ENCODE measurements at regions not wholly inside any gene's neighbourhood (a gene's known extent, or its start where the extent isn't known, plus 50 kb on each side); places are given as distances from the start of the nearest gene placed in this dataset.

GRCh38 chr21:16841975-16842695, 670.7 kb upstream of the CXADR start:
- no peak overlapping the region for H3K4me3 ChIP-seq (ENCODE audit: low read depth in 1 of 2, low read length in 2 of 2)
- H3K27me3 ChIP-seq (ENCODE audit: control insufficient read depth in 1 of 2, insufficient read depth in 2 of 2, low read length in 2 of 2), result no peaks in the 10 kb centered on the region
- H3K27ac ChIP-seq (ENCODE audit: low read depth, low read length), result no peak overlapping the region
- no peaks in the 10 kb centered on the region for H3K36me3 ChIP-seq (ENCODE audit: control insufficient read depth in 1 of 2, insufficient read depth in 2 of 2, low read length in 2 of 2)
- H3K9ac ChIP-seq (ENCODE audit: low read depth in 1 of 2, low read length in 2 of 2), result no peak overlapping the region
- peaks cover 1 to 21% of the 10 kb centered on the region in 2 donors for H3K9me3 ChIP-seq (ENCODE audit: control insufficient read depth in 1 of 2, low read length in 2 of 2)
- no peaks in the 10 kb centered on the region for H3K4me1 ChIP-seq (ENCODE audit: control insufficient read depth in 1 of 2, insufficient read depth in 2 of 2, low read length in 2 of 2)

GRCh38 chr21:16842696-16843035, 670.2 kb upstream of the CXADR start:
- H3K27ac ChIP-seq (ENCODE audit: low read depth, low read length), result no peak overlapping the region
- no peak overlapping the region for H3K4me3 ChIP-seq (ENCODE audit: low read depth in 1 of 2, low read length in 2 of 2)
- no peaks in the 10 kb centered on the region for H3K27me3 ChIP-seq (ENCODE audit: control insufficient read depth in 1 of 2, insufficient read depth in 2 of 2, low read length in 2 of 2)
- H3K4me1 ChIP-seq (ENCODE audit: control insufficient read depth in 1 of 2, insufficient read depth in 2 of 2, low read length in 2 of 2), result no peaks in the 10 kb centered on the region
- H3K9me3 ChIP-seq (ENCODE audit: control insufficient read depth in 1 of 2, low read length in 2 of 2), result peaks cover 0 to 26% of the 10 kb centered on the region in 2 donors
- H3K9ac ChIP-seq (ENCODE audit: low read depth in 1 of 2, low read length in 2 of 2), result no peak overlapping the region
- H3K36me3 ChIP-seq (ENCODE audit: control insufficient read depth in 1 of 2, insufficient read depth in 2 of 2, low read length in 2 of 2), result no peaks in the 10 kb centered on the region

GRCh38 chr21:16847211-16847610, 665.6 kb upstream of the CXADR start:
- no peak overlapping the region for H3K27ac ChIP-seq (ENCODE audit: low read depth, low read length)
- no peak overlapping the region for H3K4me3 ChIP-seq (ENCODE audit: low read depth in 1 of 2, low read length in 2 of 2)
- H3K36me3 ChIP-seq (ENCODE audit: control insufficient read depth in 1 of 2, insufficient read depth in 2 of 2, low read length in 2 of 2), result no peaks in the 10 kb centered on the region
- no peak overlapping the region for H3K9ac ChIP-seq (ENCODE audit: low read depth in 1 of 2, low read length in 2 of 2)
- H3K9me3 ChIP-seq (ENCODE audit: control insufficient read depth in 1 of 2, low read length in 2 of 2), result peaks cover 2 to 27% of the 10 kb centered on the region in 2 donors
- no peaks in the 10 kb centered on the region for H3K27me3 ChIP-seq (ENCODE audit: control insufficient read depth in 1 of 2, insufficient read depth in 2 of 2, low read length in 2 of 2)
- no peaks in the 10 kb centered on the region for H3K4me1 ChIP-seq (ENCODE audit: control insufficient read depth in 1 of 2, insufficient read depth in 2 of 2, low read length in 2 of 2)

GRCh38 chr21:16851054-16851453, 661.8 kb upstream of the CXADR start:
- H3K27me3 ChIP-seq (ENCODE audit: control insufficient read depth in 1 of 2, insufficient read depth in 2 of 2, low read length in 2 of 2), result no peaks in the 10 kb centered on the region
- no peak overlapping the region for H3K9ac ChIP-seq (ENCODE audit: low read depth in 1 of 2, low read length in 2 of 2)
- peaks cover 11 to 28% of the 10 kb centered on the region in 2 donors for H3K9me3 ChIP-seq (ENCODE audit: control insufficient read depth in 1 of 2, low read length in 2 of 2)
- H3K36me3 ChIP-seq (ENCODE audit: control insufficient read depth in 1 of 2, insufficient read depth in 2 of 2, low read length in 2 of 2), result no peaks in the 10 kb centered on the region
- H3K4me3 ChIP-seq (ENCODE audit: low read depth in 1 of 2, low read length in 2 of 2), result no peak overlapping the region
- H3K4me1 ChIP-seq (ENCODE audit: control insufficient read depth in 1 of 2, insufficient read depth in 2 of 2, low read length in 2 of 2), result no peaks in the 10 kb centered on the region
- H3K27ac ChIP-seq (ENCODE audit: low read depth, low read length), result no peak overlapping the region

GRCh38 chr21:16855164-16855667, 657.6 kb upstream of the CXADR start:
- Histone ChIP-seq H3K9ac (ENCODE audit: low read depth in 1 of 2, low read length in 2 of 2) (no peak overlapping the region), H3K27me3 (ENCODE audit: control insufficient read depth in 1 of 2, insufficient read depth in 2 of 2, low read length in 2 of 2) (no peaks in the 10 kb centered on the region), H3K4me1 (ENCODE audit: control insufficient read depth in 1 of 2, insufficient read depth in 2 of 2, low read length in 2 of 2) (no peaks in the 10 kb centered on the region), H3K27ac (ENCODE audit: low read depth, low read length) (no peak overlapping the region), H3K36me3 (ENCODE audit: control insufficient read depth in 1 of 2, insufficient read depth in 2 of 2, low read length in 2 of 2) (no peaks in the 10 kb centered on the region), H3K4me3 (ENCODE audit: low read depth in 1 of 2, low read length in 2 of 2) (no peak overlapping the region), H3K9me3 (ENCODE audit: control insufficient read depth in 1 of 2, low read length in 2 of 2) (peaks cover 11 to 34% of the 10 kb centered on the region in 2 donors)

- H3K27ac ChIP-seq (ENCODE audit: low read depth, low read length), result no peak overlapping the region
- H3K9ac ChIP-seq (ENCODE audit: low read depth in 1 of 2, low read length in 2 of 2), result no peak overlapping the region
- H3K9me3 ChIP-seq (ENCODE audit: control insufficient read depth in 1 of 2, low read length in 2 of 2), result peaks cover 3 to 11% of the 10 kb centered on the region in 2 donors
- no peak overlapping the region for H3K4me3 ChIP-seq (ENCODE audit: low read depth in 1 of 2, low read length in 2 of 2)
- no peaks in the 10 kb centered on the region for H3K27me3 ChIP-seq (ENCODE audit: control insufficient read depth in 1 of 2, insufficient read depth in 2 of 2, low read length in 2 of 2)
- H3K36me3 ChIP-seq (ENCODE audit: control insufficient read depth in 1 of 2, insufficient read depth in 2 of 2, low read length in 2 of 2), result no peaks in the 10 kb centered on the region
- H3K4me1 ChIP-seq (ENCODE audit: control insufficient read depth in 1 of 2, insufficient read depth in 2 of 2, low read length in 2 of 2), result no peaks in the 10 kb centered on the region
Observed at GRCh38 chr21:16863362-16863905, 649.4 kb upstream of the CXADR start.

GRCh38 chr21:16863908-16864307, 648.9 kb upstream of the CXADR start:
- Histone ChIP-seq H3K4me1 (ENCODE audit: control insufficient read depth in 1 of 2, insufficient read depth in 2 of 2, low read length in 2 of 2) (no peaks in the 10 kb centered on the region), H3K9me3 (ENCODE audit: control insufficient read depth in 1 of 2, low read length in 2 of 2) (peaks cover 3 to 6% of the 10 kb centered on the region in 2 donors), H3K27ac (ENCODE audit: low read depth, low read length) (no peak overlapping the region)

GRCh38 chr21:16865632-16866031, 647.2 kb upstream of the CXADR start:
- Histone ChIP-seq H3K36me3 (ENCODE audit: control insufficient read depth in 1 of 2, insufficient read depth in 2 of 2, low read length in 2 of 2) (no peaks in the 10 kb centered on the region), H3K27me3 (ENCODE audit: control insufficient read depth in 1 of 2, insufficient read depth in 2 of 2, low read length in 2 of 2) (no peaks in the 10 kb centered on the region)

More at GRCh38 chr21:16863908-16864307, 648.9 kb upstream of the CXADR start:
- no peaks in the 10 kb centered on the region for H3K27me3 ChIP-seq (ENCODE audit: control insufficient read depth in 1 of 2, insufficient read depth in 2 of 2, low read length in 2 of 2)
- no peaks in the 10 kb centered on the region for H3K36me3 ChIP-seq (ENCODE audit: control insufficient read depth in 1 of 2, insufficient read depth in 2 of 2, low read length in 2 of 2)
- no peak overlapping the region for H3K9ac ChIP-seq (ENCODE audit: low read depth in 1 of 2, low read length in 2 of 2)
- no peak overlapping the region for H3K4me3 ChIP-seq (ENCODE audit: low read depth in 1 of 2, low read length in 2 of 2)

GRCh38 chr21:16866851-16867250, 646.0 kb upstream of the CXADR start:
- Histone ChIP-seq H3K27me3 (ENCODE audit: control insufficient read depth in 1 of 2, insufficient read depth in 2 of 2, low read length in 2 of 2) (no peaks in the 10 kb centered on the region), H3K4me1 (ENCODE audit: control insufficient read depth in 1 of 2, insufficient read depth in 2 of 2, low read length in 2 of 2) (no peaks in the 10 kb centered on the region), H3K27ac (ENCODE audit: low read depth, low read length) (no peak overlapping the region), H3K9me3 (ENCODE audit: control insufficient read depth in 1 of 2, low read length in 2 of 2) (peaks cover 6 to 7% of the 10 kb centered on the region in 2 donors), H3K4me3 (ENCODE audit: low read depth in 1 of 2, low read length in 2 of 2) (no peak overlapping the region), H3K9ac (ENCODE audit: low read depth in 1 of 2, low read length in 2 of 2) (no peak overlapping the region), H3K36me3 (ENCODE audit: control insufficient read depth in 1 of 2, insufficient read depth in 2 of 2, low read length in 2 of 2) (no peaks in the 10 kb centered on the region)

More at GRCh38 chr21:16865632-16866031, 647.2 kb upstream of the CXADR start:
- Histone ChIP-seq H3K9ac (ENCODE audit: low read depth in 1 of 2, low read length in 2 of 2) (no peak overlapping the region), H3K9me3 (ENCODE audit: control insufficient read depth in 1 of 2, low read length in 2 of 2) (peaks cover 6 to 7% of the 10 kb centered on the region in 2 donors), H3K4me1 (ENCODE audit: control insufficient read depth in 1 of 2, insufficient read depth in 2 of 2, low read length in 2 of 2) (no peaks in the 10 kb centered on the region), H3K4me3 (ENCODE audit: low read depth in 1 of 2, low read length in 2 of 2) (no peak overlapping the region), H3K27ac (ENCODE audit: low read depth, low read length) (no peak overlapping the region)

- Histone ChIP-seq H3K27ac (ENCODE audit: low read depth, low read length) (no peak overlapping the region), H3K4me3 (ENCODE audit: low read depth in 1 of 2, low read length in 2 of 2) (no peak overlapping the region), H3K9ac (ENCODE audit: low read depth in 1 of 2, low read length in 2 of 2) (no peak overlapping the region), H3K27me3 (ENCODE audit: control insufficient read depth in 1 of 2, insufficient read depth in 2 of 2, low read length in 2 of 2) (no peaks in the 10 kb centered on the region), H3K4me1 (ENCODE audit: control insufficient read depth in 1 of 2, insufficient read depth in 2 of 2, low read length in 2 of 2) (no peaks in the 10 kb centered on the region), H3K9me3 (ENCODE audit: control insufficient read depth in 1 of 2, low read length in 2 of 2) (peaks cover 8 to 16% of the 10 kb centered on the region in 2 donors), H3K36me3 (ENCODE audit: control insufficient read depth in 1 of 2, insufficient read depth in 2 of 2, low read length in 2 of 2) (no peaks in the 10 kb centered on the region)
Observed at GRCh38 chr21:16870103-16870502, 642.7 kb upstream of the CXADR start.

Measured in duodenal mucosa (tissue), 2 donors.